Kasumi-1 (cell line): ENCODE measurements at regions not wholly inside any gene's neighbourhood (a gene's known extent, or its start where the extent isn't known, plus 50 kb on each side); places are given as distances from the start of the nearest gene placed in this dataset.

Experiments
- DNase-seq, 2 experiments: peaks; one replicate each; lab custom pipeline; 2025; lab: John Stamatoyannopoulos, UW

DNA sequence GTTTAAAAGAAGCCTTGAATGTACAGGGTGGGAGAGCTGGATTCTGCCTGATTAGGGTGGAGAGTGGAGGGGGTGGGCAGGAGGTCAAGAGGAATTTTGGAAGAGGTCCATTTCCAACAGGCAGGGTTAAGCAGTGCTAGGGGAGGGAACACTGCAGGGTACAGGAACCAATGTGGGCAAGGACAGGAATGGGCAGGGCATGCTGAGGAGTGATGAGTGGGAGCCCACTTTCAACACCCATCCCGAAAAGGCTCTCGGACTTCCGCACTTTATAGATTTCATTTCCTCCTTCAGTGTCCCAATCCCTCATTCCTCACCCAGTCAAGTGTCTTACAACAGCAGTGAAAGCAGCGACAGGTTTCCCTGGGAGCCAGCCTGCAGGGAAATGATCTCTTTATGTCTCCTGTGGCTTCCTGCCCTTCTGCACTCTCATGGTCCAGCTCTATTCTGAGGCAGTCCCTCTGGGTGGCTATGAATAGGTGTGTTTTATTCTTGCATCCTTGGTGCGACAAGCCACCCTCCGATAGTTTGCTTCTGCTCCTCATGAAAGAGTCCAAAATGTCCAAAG lies 50.5 kb upstream of the ZNF507 start:
- no peak for DNase-seq
